GM10847 (cell line): ENCODE measurements at regions not wholly inside any gene's neighbourhood (a gene's known extent, or its start where the extent isn't known, plus 50 kb on each side); places are given as distances from the start of the nearest gene placed in this dataset.

Experiments used
- POLR2A ChIP-seq: IDR thresholded peaks from 2 replicates; pipeline ENCODE4 v1.6.1; 2011; ENCODE audit not compliant: insufficient read length; ENCODE audit errors: extremely low read depth

- no peak for TF ChIP-seq POLR2A
Measured at GRCh38 chr1:38533772-38534472, 325.6 kb downstream of the RRAGC start.

GRCh38 chr1:38530957-38531356 lies 328.6 kb downstream of the RRAGC start:
- no peak for TF ChIP-seq POLR2A

GRCh38 chr1:38529946-38530345 lies 329.6 kb downstream of the RRAGC start:
- no peak for TF ChIP-seq POLR2A

- TF ChIP-seq POLR2A: no peak
Measured at GRCh38 chr1:38529391-38529790, 330.2 kb downstream of the RRAGC start.

- TF ChIP-seq POLR2A: no peak
Measured at GRCh38 chr1:38528623-38529022, 330.9 kb downstream of the RRAGC start.

GRCh38 chr1:38527373-38527966 lies 332.1 kb downstream of the RRAGC start:
- TF ChIP-seq POLR2A: no peak

GRCh38 chr1:38526046-38526445 lies 333.5 kb downstream of the RRAGC start:
- no peak for TF ChIP-seq POLR2A

GRCh38 chr1:38525343-38526043 lies 334.1 kb downstream of the RRAGC start:
- TF ChIP-seq POLR2A: no peak

- TF ChIP-seq POLR2A: no peak
Measured at GRCh38 chr1:38524025-38524641, 335.4 kb downstream of the RRAGC start.

GRCh38 chr1:38523568-38523939 lies 336.0 kb downstream of the RRAGC start:
- TF ChIP-seq POLR2A: no peak

- no peak for TF ChIP-seq POLR2A
Measured at GRCh38 chr1:38522915-38523567, 336.5 kb downstream of the RRAGC start.

GRCh38 chr1:38516560-38516959 lies 343.0 kb downstream of the RRAGC start:
- no peak for TF ChIP-seq POLR2A

GRCh38 chr1:38512789-38513188 lies 346.8 kb downstream of the RRAGC start:
- TF ChIP-seq POLR2A: no peak

- no peak for TF ChIP-seq POLR2A
Measured at GRCh38 chr1:38512024-38512767, 347.4 kb downstream of the RRAGC start.

GRCh38 chr1:38508232-38508631 lies 351.3 kb downstream of the RRAGC start:
- TF ChIP-seq POLR2A: no peak
